GM12878 (cell line): ENCODE measurements at regions not wholly inside any gene's neighbourhood (a gene's known extent, or its start where the extent isn't known, plus 50 kb on each side); places are given as distances from the start of the nearest gene placed in this dataset.

Experiments
- ATAC-seq: fragments of 200-7000 bp; cut with Tn5 transposase; 3 replicates; pipeline ENCODE4 v1.9.1; 2020; ENCODE audit warnings: mild to moderate bottlenecking, moderate library complexity
- BruUV-seq: library from RNA; stranded (reverse); fragments of 400-500 nt; replicated peaks from 2 replicates; lab custom pipeline; 2021; lab: Mats Ljungman, UMichigan
- CTCF ChIA-PET: fragments of 300-600 bp; sonication (Branson Sonifier 250); formaldehyde crosslinking; extraction: SDS; loops from one replicate; lab custom pipeline; 2021; ENCODE audit warnings: inconsistent platforms; lab: Yijun Ruan, JAX
- POLR2A ChIA-PET: fragments of 350-600 bp; formaldehyde crosslinking; extraction: SDS; loops from one replicate; lab custom pipeline; 2021; ENCODE audit warnings: inconsistent platforms; lab: Charles Lee
- RAD21 ChIA-PET: fragments of 300-600 bp; sonication (Branson Sonifier 250); formaldehyde crosslinking; loops from one replicate; lab custom pipeline; 2023; ENCODE audit warnings: antibody characterized with exemption; ENCODE audit not compliant: unreplicated experiment; lab: Charles Lee
- SMC1A ChIA-PET: fragments of 300-600 bp; sonication (Branson Sonifier 250); formaldehyde crosslinking; loops from one replicate; lab custom pipeline; 2023; ENCODE audit not compliant: unreplicated experiment, uncharacterized antibody; lab: Charles Lee
- DNase-seq: peaks from one replicate; pipeline ENCODE4 v3.0.0-alpha.2; 2011; ENCODE audit warnings: low read depth, low spot score
- FAIRE-seq: peaks from 3 replicates; lab custom pipeline; 2011; peaks lifted over from hg19 to GRCh38; lab: Jason Lieb, UNC
- H2AFZ ChIP-seq: 2 replicates; pipeline ENCODE4 v1.6.0; 2011; ENCODE audit warnings: low read depth, low read length, control low read depth; ENCODE audit not compliant: control insufficient read depth
- H3K27ac ChIP-seq: 2 replicates; pipeline ENCODE4 v1.5.1; 2011; ENCODE audit warnings: control low read depth; ENCODE audit not compliant: control insufficient read depth, insufficient read depth
- H3K27me3 ChIP-seq, 2 experiments: replicated peaks in 1 of 2; 2 replicates each; pipeline versions ENCODE4 v1.6.0 to v1.6.1; 2011; ENCODE audit warnings: low read length in 1 of 2; ENCODE audit not compliant: control insufficient read depth in 2 of 2, insufficient read depth in 2 of 2
- H3K36me3 ChIP-seq, 2 experiments: 2 replicates each; pipeline ENCODE4 v1.5.1; 2011; ENCODE audit warnings: low read length in 1 of 2; ENCODE audit not compliant: control insufficient read depth in 2 of 2, insufficient read depth in 2 of 2
- H3K4me1 ChIP-seq: 2 replicates; pipeline ENCODE4 v1.6.1; 2011; ENCODE audit warnings: mild to moderate bottlenecking, low read length, moderate library complexity, mixed read lengths; ENCODE audit not compliant: control insufficient read depth, insufficient read depth
- H3K4me2 ChIP-seq: 2 replicates; pipeline ENCODE4 v1.6.0; 2011; ENCODE audit warnings: control low read depth; ENCODE audit not compliant: control insufficient read depth, insufficient read depth
- H3K4me3 ChIP-seq: fragments of 200-600 bp; sonication (generic); 2 replicates; pipeline ENCODE4 v1.5.1; 2016
- H3K79me2 ChIP-seq: 2 replicates; pipeline ENCODE4 v1.6.0; 2011; ENCODE audit warnings: low read length; ENCODE audit not compliant: control insufficient read depth, insufficient read depth
- H3K9ac ChIP-seq: 2 replicates; pipeline ENCODE4 v1.8.0; 2011; ENCODE audit warnings: low read length, control low read depth, mixed read lengths; ENCODE audit not compliant: control insufficient read depth, insufficient read depth
- H3K9me3 ChIP-seq: replicated peaks from 3 replicates; pipeline ENCODE4 v1.5.1; 2011; ENCODE audit warnings: mild to moderate bottlenecking, low read length; ENCODE audit not compliant: control insufficient read depth, insufficient read depth
- H4K20me1 ChIP-seq: 2 replicates; pipeline ENCODE4 v1.6.0; 2011; ENCODE audit not compliant: control insufficient read depth, insufficient read depth
- BCLAF1 ChIP-seq: fragments of 450-650 bp; IDR thresholded peaks from 2 replicates; pipeline ENCODE4 v1.6.1; 2017; ENCODE audit warnings: antibody characterized with exemption, mild to moderate bottlenecking, moderate library complexity
- BRCA1 ChIP-seq: IDR thresholded peaks from 2 replicates; pipeline ENCODE4 v1.6.1; 2011; ENCODE audit warnings: low read depth, low read length, improper control_type of control experiment
- ELK1 ChIP-seq: IDR thresholded peaks from 2 replicates; pipeline ENCODE4 v1.6.1; 2012; ENCODE audit warnings: low read depth, low read length, improper control_type of control experiment
- MYB ChIP-seq: fragments of 150-350 bp; IDR thresholded peaks from 2 replicates; pipeline ENCODE4 v1.6.1; 2014; ENCODE audit warnings: mild to moderate bottlenecking, low read depth, low read length, borderline replicate concordance
- NFYA ChIP-seq: IDR thresholded peaks from 2 replicates; pipeline ENCODE4 v1.6.1; 2011; ENCODE audit warnings: low read depth, mild to moderate bottlenecking, low read length, improper control_type of control experiment, borderline replicate concordance
- RELB ChIP-seq: fragments of 450-650 bp; IDR thresholded peaks from 2 replicates; pipeline ENCODE4 v1.6.1; 2017; ENCODE audit warnings: low read depth, mild to moderate bottlenecking, moderate library complexity
- RFX5 ChIP-seq: IDR thresholded peaks from 2 replicates; pipeline ENCODE4 v1.6.1; 2011; ENCODE audit warnings: low read depth, low read length, improper control_type of control experiment
- SMC3 ChIP-seq: IDR thresholded peaks from 2 replicates; pipeline ENCODE4 v1.6.1; 2011; ENCODE audit warnings: low read length, improper control_type of control experiment, borderline replicate concordance
- YY1 ChIP-seq: IDR thresholded peaks from 2 replicates; pipeline ENCODE4 v1.6.1; 2011; ENCODE audit warnings: low read depth, mild to moderate bottlenecking, low read length
- WGBS: methylation state at CpG from one replicate; pipeline ENCODE4 v1.1.6; 2016; ENCODE audit warnings: low lambda C conversion rate; ENCODE audit not compliant: insufficient replicate concordance, insufficient coverage; ENCODE audit errors: missing lambda C conversion rate; 5-methylcytosine and 5-hydroxymethylcytosine counted together
- in situ Hi-C: fragments of 300-500 bp; cut with MboI; formaldehyde crosslinking; loops from 9 replicates; pipeline ENCODE4 v1.14.3; 2018; ENCODE audit warnings: mixed read lengths
- intact Hi-C: fragments of 100-400 bp; cut with micrococcal nuclease; formaldehyde crosslinking; loops from one replicate; pipeline ENCODE4 v1.14.2; 2022; ENCODE audit not compliant: unreplicated experiment

GRCh38 chr5:17331651-17332050 is 114.2 kb downstream of the BASP1 start (continued):
- TF ChIP-seq BCLAF1 (no peak), BRCA1 (no peak), SMC3 (no peak), NFYA (no peak), MYB (no peak), YY1 (no peak), RFX5 (no peak)

- no peaks in the 10 kb centered on the region for H3K4me1 ChIP-seq
- H3K9me3 ChIP-seq: peaks cover 1% of the 10 kb centered on the region
- no peak overlapping the region for H2AFZ ChIP-seq
- intact Hi-C loops: no loop called here
- no peaks in the 10 kb centered on the region for H4K20me1 ChIP-seq
- H3K36me3 ChIP-seq: no peaks in the 10 kb centered on the region
- no TSS peak for BruUV-seq
- ChIA-PET CTCF (interaction anchor here (0.5 kb wide), 1 partner anchor 15 kb away, joined by 3 read pairs; no protein-coding TSS in a partner anchor), RAD21 (interaction anchor here (0.6 kb wide), 1 partner anchor 11 kb away, joined by 3 read pairs; no protein-coding TSS in a partner anchor), SMC1A (no interaction called here)
- ATAC-seq (no peak), FAIRE-seq (no peak)
- no peak overlapping the region for H3K27ac ChIP-seq
- H3K9ac ChIP-seq: no peak overlapping the region
- no peak overlapping the region for H3K4me3 ChIP-seq
- no peak overlapping the region for H3K4me2 ChIP-seq
- H3K79me2 ChIP-seq: no peaks in the 10 kb centered on the region
- in situ Hi-C loops: no loop called here
- 8% methylated on average over 3 of the region's 3 CpGs for WGBS
- TF ChIP-seq RELB (no peak), ELK1 (no peak)
- TF ChIP-seq, all 136 proteins: peak for 0
- H3K27me3 ChIP-seq: no peaks in the 10 kb centered on the region
- no peak for DNase-seq
- POLR2A ChIA-PET: no interaction called here
Observed at GRCh38 chr5:17333755-17334154, 116.3 kb downstream of the BASP1 start.
